ENCODE measurements at regions not wholly inside any gene's neighbourhood (a gene's known extent, or its start where the extent isn't known, plus 50 kb on each side); places are given as distances from the start of the nearest gene placed in this dataset.

- H3T11ph ChIP-seq (ENCODE audit: low read length), result no peak overlapping the region
- no peak for DNase-seq
- H2BK15ac ChIP-seq (ENCODE audit: low read depth, low read length), result no peak overlapping the region
- H2BK12ac ChIP-seq (ENCODE audit: insufficient read length, low read depth, low read length), result no peak overlapping the region
- no peak overlapping the region for H3K4me2 ChIP-seq (ENCODE audit: insufficient read depth, insufficient read length, low read length)
- H3K27ac ChIP-seq (ENCODE audit: insufficient read length, low read depth, low read length), result no peak overlapping the region
- Mint-ChIP-seq H3K4me3 (no peak overlapping the region), H3K27ac (no peak overlapping the region), H3K27me3 (ENCODE audit: low read depth) (no peaks in the 10 kb centered on the region), H3K4me1 (no peaks in the 10 kb centered on the region), H3K36me3 (ENCODE audit: insufficient read depth in 1 of 3, low read depth in 3 of 3) (no peaks in the 10 kb centered on the region), H3K9me3 (no peaks in the 10 kb centered on the region; a peak in 1 of 5 replicates)
- no peak overlapping the region for H4K8ac ChIP-seq (replicated peaks; ENCODE audit: insufficient read length, low read depth, low read length)
- no peak overlapping the region for H4K5ac ChIP-seq (ENCODE audit: insufficient read length, low read depth, low read length)
- H3K27me3 ChIP-seq (ENCODE audit: insufficient read depth, low read length), result no peaks in the 10 kb centered on the region
- H3K9ac ChIP-seq (ENCODE audit: extremely low read depth, insufficient read length, low read length), result no peak overlapping the region
- TF ChIP-seq CTCF (conservative IDR thresholded peaks at IDR 0.05), result no peak
- H3K79me1 ChIP-seq (ENCODE audit: insufficient read depth, low read depth, low read length, poor library complexity, severe bottlenecking), result no peaks in the 10 kb centered on the region
- H2AFZ ChIP-seq (ENCODE audit: low read length), result no peak overlapping the region
- H3K9me3 ChIP-seq (ENCODE audit: control insufficient read depth, low read depth, low read length), result no peaks in the 10 kb centered on the region
- WGBS (ENCODE audit: extremely low coverage, insufficient read length, low lambda C conversion rate), result no CpG with 5 or more reads among the region's 1 CpG
- no peak overlapping the region for H2BK20ac ChIP-seq (ENCODE audit: low read depth, low read length, poor library complexity, severe bottlenecking)
- no peaks in the 10 kb centered on the region for H3K23me2 ChIP-seq (ENCODE audit: insufficient read length, low read depth, low read length, poor library complexity, severe bottlenecking)
- H4K20me1 ChIP-seq (ENCODE audit: control insufficient read depth, insufficient read depth, insufficient read length), result no peaks in the 10 kb centered on the region
- no peak overlapping the region for H3K14ac ChIP-seq (ENCODE audit: insufficient read depth, low read length)
- no peak overlapping the region for H2BK120ac ChIP-seq (ENCODE audit: low read depth, low read length, poor library complexity, severe bottlenecking)
- no peak overlapping the region for H2BK5ac ChIP-seq (ENCODE audit: insufficient read length, low read length)
- no peaks in the 10 kb centered on the region for H3K79me2 ChIP-seq (ENCODE audit: insufficient read depth, low read length)
- H3K56ac ChIP-seq (ENCODE audit: insufficient read length, low read depth, low read length), result no peak overlapping the region
- H2AK5ac ChIP-seq (ENCODE audit: insufficient read length, low read length), result no peak overlapping the region
- no peak overlapping the region for H3K23ac ChIP-seq (ENCODE audit: insufficient read length, low read depth, low read length)
- no peak overlapping the region for H3K4ac ChIP-seq (ENCODE audit: low read depth, low read length)
- H3K4me1 ChIP-seq (ENCODE audit: insufficient read depth, low read length), result no peaks in the 10 kb centered on the region
- no peak overlapping the region for H4K91ac ChIP-seq (ENCODE audit: insufficient read length, low read depth, low read length)
- no peak overlapping the region for H3K18ac ChIP-seq (ENCODE audit: insufficient read length, low read depth, low read length)
Measured at GRCh38 chr1:56028244-56028643, 551.1 kb downstream of the PLPP3 start.

All from H9 (cell line).